Suppressor macrophage treated with lipopolysaccharide for 4 hours (primary cell): ENCODE measurements at regions not wholly inside any gene's neighbourhood (a gene's known extent, or its start where the extent isn't known, plus 50 kb on each side); places are given as distances from the start of the nearest gene placed in this dataset.
A peak's percentile ranks its signal among the peaks of the same experiment; 100 is the strongest.

ENCODE experiments used
- DNase-seq: peaks from one replicate; pipeline ENCODE4 v3.0.0-alpha.2; 2020

DNA sequence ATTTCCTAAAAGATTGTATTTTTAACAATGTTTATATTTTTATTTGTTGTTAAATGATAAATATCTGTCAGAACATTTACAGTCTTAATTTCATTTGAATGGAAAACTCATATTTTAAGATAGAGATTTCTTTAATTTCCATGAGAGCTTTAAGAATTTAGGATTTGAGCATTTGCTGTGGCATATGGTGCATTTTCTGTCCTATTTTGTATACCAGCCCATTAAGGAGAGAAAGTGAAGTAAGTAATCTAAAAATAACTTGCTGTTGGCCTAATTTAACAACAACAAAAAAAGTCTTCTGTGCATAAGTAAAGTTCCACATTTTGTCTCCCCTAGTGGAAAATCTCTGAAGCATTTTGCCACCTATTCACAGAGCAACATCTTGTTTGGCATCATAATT is 190.9 kb upstream of the PPP1R3A start:
- no peak for DNase-seq

DNA sequence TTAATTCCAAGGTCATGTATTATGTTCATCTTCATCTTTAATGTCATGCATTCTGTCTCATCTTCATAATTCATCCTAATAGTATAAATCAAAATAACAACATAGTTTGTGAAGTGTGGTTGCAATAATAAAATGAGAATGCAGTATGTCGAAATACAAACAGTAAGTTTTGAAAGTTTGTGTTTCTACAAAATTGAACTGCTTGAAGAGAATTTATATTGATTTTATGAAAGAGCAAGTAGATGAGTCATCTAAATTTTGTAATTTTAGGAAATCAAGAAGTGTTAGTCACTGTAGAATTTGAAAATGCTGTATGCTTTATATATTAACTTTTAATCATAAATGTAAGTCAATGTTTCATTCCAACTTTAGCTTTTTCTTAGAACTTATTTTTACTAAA is 190.5 kb upstream of the PPP1R3A start:
- DNase-seq: peak; percentile 10

DNA sequence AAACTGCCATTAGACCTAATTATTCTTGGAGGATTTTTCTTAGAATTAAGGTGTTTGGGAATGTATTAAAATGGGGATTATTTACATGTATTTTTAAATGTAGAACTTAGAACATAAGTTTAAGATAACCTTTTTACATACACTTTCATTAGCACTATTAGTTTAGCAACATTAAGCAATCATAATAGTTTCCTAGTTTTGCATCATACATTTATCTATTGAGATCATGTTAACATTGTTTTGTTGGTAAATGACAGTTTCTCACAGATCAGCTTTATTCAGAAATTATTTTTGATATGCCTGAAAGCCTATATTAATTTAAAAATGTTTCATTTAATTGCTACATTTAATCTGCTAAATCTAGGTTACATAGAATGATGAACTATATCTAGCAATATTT is 189.7 kb upstream of the PPP1R3A start:
- no peak for DNase-seq

DNA sequence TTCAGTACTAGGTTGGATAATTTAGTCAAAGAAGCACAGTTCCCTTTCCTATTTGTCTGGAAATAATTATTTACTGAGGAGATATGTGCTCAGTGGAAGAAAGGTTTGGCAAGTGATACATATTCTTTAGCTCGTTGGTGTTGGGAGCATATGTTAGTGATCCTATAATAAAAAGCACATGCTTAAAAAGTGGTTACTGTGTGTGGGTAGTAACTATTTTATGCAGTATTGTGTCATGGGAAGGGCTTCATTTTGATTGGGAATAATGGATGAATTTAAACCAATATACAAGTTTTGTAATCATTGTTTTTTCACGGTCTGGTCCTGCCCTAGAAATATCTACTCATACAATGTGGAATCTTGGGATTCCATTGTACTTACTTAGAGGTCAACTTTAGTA is 188.7 kb upstream of the PPP1R3A start:
- no peak for DNase-seq

DNA sequence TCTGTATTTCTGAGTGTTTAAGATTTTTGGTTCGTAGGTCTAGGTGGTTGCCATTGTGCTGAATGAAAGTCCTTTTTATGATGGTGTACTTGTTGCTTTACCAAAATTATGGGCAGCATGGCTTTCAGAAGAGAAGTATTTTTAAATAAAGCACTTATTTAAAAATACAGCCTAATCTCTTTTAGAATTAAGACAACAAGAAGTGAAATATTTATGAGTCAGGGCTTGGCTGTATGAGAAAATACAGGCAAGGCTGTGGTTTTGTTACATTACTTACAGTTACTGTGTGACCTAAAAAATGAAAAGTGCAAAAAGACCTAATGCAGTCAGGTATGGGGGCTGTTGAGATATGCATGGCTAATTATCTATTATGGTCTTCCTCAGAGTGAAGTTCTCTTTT is 185.2 kb upstream of the PPP1R3A start:
- no peak for DNase-seq

DNA sequence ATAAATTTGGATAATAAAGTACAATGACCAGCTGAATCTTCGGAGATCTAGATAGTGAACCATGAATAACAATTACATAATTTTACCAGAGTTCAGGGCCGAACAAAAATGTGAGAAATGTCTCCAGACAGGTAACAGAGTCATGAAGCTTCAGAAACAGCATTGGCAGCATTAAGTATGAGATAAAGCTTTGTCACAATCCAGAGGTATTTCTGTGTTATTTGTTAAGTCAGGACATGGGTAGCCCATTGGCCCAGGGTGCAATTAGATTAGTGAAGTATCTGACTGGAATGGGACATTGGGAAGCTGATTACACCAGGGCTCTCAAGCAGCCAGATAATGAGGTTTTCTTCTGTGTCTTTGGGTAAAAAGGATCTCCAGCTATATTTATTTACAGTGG is 184.2 kb upstream of the PPP1R3A start:
- no peak for DNase-seq

DNA sequence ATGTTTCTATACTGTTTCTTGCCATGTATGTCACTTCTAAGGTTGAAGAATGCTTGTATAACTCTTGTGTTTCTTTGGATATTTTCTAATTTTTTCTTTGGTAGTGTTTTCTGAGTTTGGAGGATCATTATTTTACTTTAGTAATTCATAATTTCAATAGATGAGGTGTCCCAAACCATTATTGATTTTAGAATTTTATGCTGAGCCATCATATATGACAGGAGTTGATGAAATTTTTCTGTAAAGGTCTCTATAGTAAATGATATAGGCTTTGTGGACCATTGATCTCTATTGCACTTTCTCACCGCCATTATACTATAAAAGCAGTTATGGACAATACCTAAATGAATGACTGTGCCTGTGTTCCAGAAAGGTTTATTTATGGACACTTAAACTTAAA is 183.3 kb upstream of the PPP1R3A start:
- DNase-seq: no peak

DNA sequence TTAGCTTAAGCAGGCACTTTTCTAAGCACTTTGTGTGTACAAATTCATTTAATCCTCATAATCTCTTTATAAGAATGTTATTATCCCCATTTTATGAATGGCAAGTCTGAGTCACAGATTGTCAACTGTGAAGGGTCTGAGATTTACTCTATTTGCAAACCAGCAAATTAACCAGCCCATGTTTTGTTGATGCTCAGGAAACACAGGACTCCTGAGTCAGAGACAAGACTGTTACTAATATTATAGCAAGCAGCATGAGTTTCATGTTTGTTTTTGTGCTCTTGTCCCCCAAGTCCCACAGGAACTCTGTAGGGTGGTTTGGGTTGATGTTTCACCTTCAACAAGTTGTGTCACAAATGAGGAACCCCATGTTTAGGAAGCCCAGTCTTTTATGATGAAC is 182.0 kb upstream of the PPP1R3A start:
- no peak for DNase-seq

DNA sequence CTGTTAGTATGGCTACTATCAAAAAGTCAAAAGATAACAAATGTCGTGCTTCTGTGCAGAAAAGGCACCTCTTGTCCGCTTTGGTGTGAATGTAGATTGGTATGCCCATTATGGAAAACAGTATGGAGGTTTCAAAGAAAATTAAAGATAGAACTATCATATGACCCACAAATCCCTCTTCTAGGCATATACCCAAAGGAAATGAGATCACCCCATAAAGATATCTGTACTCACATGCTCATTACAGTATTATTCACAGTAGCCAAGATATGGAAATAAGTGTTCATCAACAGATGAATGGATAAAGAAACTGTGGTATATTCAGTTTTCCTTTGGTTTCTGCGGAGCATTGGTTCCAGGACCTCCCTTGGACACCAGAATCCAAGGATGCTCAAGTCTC is 180.5 kb upstream of the PPP1R3A start:
- DNase-seq: no peak

DNA sequence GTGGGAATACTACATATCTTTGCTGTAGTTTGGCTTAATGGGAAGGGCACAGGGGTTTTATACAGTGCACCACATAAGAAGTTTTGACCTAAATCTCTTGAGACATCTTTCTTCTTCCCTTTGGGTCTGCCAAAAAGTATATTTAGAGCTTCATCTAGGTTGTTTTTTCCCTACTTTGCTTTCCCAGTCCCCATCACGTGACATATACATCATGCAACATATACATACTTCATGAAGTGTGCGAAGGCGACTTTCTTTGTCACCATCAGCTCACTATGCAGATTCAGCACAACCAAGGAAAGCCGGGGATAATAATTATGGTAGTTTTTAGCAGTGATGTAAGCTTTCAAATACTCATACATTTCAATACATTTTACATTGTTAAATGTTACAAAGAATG is 177.1 kb upstream of the PPP1R3A start:
- no peak for DNase-seq

DNA sequence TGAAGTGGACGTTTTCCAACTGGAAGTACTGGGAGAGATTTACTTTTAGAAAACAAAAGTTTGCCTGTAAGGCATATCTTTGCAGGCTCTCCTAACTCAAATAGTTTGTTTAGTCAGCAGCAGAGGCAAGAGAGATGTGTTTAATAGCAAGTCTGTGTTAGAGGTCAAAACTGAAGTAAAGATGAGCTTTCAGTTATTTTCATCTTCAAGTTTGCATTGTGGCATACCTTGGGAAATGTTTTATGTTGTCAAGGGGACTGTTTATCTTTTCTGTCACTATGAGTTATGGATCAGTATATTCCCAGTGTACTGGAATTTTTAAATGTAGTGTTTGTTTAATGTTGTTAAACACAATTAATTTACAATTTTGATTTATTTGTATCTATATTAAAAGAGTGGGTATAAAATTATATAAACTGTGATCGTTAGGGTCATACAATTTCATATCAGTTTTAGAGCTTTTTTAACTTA is 169.7 kb upstream of the PPP1R3A start:
- no peak for DNase-seq

DNA sequence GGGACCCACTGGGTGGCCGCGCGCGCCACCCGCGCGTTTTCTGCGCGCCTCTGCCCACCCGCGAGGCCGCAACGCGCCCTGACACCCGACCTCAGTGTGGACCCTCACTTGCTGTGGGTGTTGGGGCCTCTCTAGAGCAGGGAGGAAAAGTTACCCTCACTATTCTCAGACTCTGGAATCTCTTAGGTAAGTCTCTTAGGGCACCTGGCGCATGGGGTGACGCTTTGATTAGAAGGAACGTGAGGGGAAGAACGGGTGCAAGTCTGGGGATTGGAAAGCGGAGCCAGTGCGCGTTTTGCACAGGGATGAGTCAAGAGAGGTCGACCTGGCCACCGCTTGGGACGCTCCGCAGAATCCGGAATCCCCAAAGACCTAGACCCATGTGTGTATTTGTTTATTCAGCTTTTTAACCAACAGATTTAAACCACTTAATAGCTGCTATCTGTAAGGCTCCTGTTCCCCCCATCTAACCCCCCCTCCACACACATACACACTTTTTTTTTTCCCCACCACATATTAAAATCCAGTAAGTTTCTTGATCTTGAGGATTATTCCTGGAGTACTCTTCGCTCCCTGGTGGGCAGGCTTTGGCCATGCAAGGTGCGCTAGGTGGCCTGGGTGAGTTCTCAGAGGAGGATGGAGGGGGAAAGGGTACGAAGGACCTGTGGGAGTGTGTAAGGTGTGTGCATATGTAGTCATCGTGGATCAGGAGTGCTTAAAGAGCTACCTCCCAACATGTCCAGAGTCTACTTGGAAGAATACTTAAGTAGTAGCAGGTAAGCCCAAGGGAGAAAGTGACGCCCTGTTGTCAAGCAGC is 169.1 kb upstream of the PPP1R3A start:
- no peak for DNase-seq

DNA sequence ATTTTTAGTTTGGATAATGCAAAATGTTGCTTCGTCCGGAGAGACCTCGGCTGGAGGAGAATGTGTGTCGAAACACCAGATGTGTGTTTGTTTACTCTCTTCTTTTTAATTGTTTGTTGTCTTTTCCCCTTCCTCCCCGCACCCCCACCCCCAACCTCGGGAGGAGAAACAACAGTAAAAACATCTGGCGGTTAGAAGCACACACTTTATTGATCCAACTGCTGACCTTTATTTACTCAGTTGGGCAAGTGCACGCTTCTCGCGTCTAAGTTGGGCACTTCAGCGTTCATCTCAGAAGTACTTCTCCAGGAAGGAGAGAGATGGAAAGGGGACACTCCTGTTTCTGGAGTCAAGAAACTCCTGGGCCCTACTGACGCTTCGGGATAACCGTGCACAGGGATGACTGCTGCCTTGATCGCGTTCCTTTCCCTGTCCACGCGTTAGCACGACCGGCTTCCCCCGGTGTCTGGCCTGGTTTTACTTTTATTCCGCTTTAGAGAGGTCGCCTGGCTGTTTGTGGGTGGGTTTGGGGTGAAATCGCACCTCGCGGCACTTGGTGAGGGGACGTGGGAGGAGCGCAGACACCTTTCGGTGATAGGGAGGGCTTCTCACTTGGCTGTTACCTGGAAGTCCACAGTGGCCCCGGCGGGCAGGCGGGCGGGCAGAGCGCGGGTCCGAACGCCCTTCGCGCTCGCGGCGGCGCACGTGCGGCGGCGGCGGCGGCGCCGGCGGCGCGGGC is 168.3 kb upstream of the PPP1R3A start:
- no peak for DNase-seq

DNA sequence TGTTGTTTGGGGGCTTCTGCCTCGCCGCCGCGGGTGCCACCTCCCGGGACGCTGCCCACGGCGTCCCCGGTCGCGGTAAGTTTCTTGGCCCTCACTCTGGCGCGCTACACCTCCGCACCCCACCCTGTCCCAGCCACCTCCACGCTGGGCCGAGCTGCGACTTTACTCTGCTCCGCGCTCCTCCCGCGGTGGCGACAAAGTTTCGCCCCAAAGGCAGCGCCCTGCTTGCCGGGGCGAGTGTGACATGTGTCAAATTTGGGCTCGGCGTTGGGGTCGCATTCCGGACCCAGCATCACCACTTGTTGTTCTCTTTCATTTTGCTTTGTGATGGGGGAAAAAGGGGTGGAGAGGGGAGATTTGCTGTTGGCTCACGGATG is 167.7 kb upstream of the PPP1R3A start:
- no peak for DNase-seq

DNA sequence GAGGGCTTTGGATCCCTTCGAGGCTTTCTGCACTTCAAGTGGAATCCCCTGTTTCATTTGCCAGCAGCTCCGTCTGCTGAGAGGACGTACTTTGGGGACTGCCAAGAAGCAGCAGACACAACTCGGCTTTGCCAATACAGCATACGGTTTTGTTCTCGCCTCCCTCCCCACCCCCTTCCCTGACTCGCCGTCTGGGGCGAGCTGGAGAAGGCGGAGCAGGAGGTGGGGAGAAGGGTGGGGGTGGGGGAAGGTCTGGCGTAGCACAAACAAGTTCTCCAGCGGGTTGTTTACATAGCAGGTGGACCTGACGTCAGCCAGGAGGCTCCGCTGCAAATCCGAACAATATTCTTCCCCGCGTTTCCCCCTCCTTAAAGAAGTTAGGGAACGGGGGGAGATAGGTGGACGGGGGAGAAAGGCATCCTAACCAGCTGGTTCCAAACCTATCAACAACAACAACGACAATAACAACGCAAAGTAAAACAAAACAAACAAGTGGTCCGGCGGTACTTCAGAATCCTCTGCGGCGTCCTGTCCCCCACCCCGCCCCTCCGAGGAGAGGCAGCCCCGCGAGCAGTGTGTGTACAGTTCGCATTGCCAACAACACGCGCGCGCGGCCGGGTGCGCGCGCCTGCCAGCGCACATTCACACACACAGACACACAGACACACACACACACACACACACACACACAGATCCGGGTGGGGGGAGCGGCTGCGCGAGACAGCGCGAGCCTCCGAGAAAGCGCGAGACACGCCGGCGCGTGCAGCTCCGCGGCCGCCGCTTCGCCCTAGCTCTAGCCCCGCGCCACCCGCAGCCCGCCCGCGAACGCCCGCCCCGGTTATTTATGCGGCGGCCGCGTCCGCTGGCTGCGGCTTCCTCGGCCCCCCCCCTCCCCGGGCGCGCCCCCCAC is 167.0 kb upstream of the PPP1R3A start:
- peak; percentile 45 for DNase-seq

DNA sequence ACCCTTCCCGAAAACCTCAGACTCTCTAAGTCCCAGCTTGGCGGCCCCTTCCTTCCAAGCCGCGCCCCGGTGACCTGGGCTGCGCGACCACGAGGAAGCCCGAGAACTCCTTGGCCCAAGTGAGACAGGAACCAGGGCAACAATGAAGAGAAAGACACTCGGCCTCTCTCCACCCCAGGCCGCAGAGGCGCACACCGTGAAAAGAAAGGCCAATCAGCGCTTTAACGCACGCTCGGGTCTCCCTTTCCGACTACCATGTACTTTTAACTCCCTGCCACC is 166.4 kb upstream of the PPP1R3A start:
- DNase-seq: no peak

DNA sequence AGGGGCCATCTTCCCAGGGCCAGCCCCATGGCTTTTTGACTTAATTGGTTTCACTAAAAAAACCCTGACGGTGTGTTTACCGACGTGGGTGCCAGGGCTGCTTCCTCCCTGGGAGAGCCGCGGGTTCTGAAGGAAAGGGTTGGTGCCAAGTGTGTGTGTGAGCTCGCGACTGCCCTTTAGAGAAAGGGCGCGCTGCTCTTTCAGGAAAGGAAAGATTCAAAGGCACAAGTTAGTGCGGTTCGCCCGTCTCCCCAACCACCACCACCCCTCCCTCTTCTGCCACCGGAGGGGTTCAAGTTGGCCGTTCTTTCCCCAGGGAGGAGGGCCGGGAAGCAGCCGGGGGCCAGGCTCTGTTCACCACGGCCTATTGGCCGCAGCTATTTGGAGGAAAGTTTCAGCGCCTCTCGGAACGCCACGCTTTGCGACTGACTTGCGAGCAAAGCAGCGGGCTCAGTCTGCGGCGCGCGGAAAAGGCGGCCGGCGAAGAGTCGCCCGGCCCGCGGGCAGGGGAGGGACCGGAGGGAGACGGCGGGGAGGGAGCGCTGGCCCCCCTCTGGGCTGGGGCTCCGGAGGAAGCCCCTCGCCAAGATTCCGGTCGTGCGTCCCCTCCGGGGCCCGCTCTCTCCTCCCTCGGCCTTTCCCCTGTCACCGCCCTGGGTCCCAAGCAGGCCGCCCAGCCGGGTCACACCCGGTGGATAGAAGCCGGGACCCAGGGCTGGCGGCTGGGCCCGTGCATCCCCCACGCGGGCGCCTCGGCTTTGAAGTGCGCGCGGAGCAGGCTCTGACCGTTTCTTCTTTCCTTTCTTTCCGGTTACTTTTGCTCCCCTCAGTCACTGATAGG is 165.9 kb upstream of the PPP1R3A start:
- peak; percentile 28 for DNase-seq

DNA sequence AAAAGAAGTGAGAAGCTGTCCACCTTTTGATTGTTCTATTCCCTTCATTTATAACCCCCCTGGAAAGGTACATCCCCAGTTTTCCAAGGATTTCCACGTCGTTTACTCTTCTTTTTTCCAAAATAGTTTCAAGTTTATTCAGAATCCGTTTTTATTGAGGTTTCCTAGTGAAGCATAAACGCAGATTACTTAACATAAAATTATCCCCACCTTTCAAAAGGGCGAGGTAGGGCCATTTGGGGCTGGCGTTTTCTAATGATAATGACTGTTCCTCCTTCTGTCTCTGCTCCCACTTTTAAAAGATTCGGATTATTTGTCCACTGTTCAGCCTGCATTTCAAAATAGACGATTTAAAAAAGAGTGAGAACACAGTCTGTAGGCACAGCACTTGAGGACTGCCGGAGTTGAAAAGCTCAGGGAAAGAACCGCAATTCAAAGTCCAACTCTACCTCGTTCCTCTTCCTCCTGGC is 165.2 kb upstream of the PPP1R3A start:
- DNase-seq: no peak

DNA sequence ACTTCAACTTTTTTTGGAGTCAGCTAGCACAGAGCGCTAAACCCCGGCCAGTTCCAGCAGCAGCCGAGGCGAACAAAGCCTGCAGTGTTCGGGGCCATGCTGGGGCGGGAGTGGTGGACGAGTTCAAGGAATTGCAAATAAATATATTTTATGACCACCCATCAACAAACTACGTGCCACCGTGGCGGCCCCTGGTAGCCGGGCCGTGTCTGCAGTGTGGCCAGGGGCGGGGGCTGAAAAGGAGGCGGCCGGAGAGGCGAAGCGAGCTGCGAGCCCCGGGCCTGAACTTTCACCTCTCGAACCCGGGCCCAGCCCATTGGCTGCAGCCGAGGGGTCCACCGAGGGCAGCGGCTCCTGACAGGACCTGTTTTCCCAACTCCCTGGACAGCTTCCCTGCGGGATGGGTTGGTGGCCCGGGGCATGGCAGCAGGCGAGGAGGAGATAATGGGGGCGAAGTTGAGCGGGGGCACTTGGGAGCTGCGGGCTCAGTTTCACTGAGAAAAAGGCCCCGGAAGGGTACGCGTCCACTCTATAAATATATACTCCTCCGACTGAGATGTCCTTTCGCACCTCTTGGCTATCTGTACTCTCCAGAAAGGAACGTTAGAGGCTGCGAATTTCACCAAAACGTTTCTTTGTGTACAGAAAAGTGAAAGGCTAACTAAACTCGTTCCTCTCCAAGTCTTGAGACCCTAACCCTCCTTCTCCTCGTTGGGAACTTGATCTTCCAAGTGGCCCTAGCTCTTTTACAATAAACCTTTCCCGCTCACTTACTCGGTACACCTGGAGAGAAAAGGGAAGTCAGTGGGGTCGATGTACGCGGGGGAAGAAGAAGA is 164.6 kb upstream of the PPP1R3A start:
- no peak for DNase-seq

DNA sequence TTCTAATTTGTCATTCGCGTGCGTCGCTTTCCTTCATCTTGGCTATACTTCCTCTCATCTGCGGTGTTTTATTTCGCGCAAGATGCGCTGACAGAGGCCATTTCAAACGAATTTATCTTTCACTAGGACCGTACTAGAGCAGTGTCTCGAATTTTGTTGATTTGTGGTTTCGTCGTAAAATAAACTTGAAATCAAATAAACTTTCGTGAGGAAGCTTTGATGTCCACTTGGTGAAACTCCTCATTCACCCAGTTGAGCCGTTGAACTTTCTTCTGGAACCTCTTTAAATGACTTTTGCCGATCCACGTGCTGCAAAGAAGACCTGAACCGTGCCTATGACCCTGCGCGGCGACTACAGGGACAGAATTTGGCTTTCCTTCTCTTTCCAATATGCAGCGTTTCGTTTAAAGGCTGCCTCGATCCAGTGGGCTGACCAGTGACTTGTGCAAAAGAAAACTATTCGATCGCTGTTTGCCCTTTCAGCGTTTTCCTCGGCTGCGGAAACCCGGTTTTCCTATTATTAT is 163.9 kb upstream of the PPP1R3A start:
- DNase-seq: peak; percentile 12
